ENCODE measurements at regions not wholly inside any gene's neighbourhood (a gene's known extent, or its start where the extent isn't known, plus 50 kb on each side); places are given as distances from the start of the nearest gene placed in this dataset.

- Histone ChIP-seq H3K4me1 (ENCODE audit: control insufficient read depth, insufficient read depth, low read length) (no peaks in the 10 kb centered on the region), H3K36me3 (ENCODE audit: control insufficient read depth in 2 of 2, insufficient read depth in 1 of 2, low read length in 2 of 2) (no peaks in the 10 kb centered on the region), H3K27ac (ENCODE audit: extremely low read depth, low read depth, low read length) (no peak overlapping the region), H3K4me3 (ENCODE audit: low read depth, low read length) (no peak overlapping the region), H3K9me3 (ENCODE audit: control insufficient read depth, insufficient read depth, low read depth, low read length) (no peaks in the 10 kb centered on the region)
- TF ChIP-seq ZNF792 (tag by site-specific recombination; IDR thresholded peaks at IDR 0.05) = no peak
- ChIA-PET CTCF (no interaction called here), POLR2A (no interaction called here)
These were observed 79.8 kb downstream of the C1QL2 start for GRCh38 chr2:119078796-119079195.

DNA sequence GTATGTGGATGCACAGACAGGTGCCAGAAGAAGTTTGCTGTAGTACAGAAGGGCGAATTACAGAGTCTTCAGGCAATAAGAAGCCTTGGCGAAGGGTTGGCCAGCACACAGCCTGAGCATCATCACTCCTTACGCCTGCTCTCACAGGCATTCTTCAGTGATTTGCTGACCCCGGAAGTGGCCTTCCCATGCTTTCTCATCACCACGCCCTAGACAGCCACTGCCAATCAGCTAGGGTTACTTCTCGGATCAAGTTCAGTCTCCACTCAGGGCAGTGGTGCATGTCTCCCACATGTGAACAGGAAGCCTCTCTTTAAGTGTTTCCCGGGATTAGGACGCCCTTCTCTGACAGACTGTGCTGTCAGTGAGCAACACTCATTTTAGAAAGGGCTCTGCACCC is 81.8 kb downstream of the C1QL2 start:
- ChIA-PET CTCF (interaction anchor here (0.8 kb wide), 1 partner anchor 583 kb away, joined by 3 read pairs; no protein-coding TSS in a partner anchor), POLR2A (no interaction called here)
- no peaks in the 10 kb centered on the region for H3K9me3 ChIP-seq (ENCODE audit: control insufficient read depth, insufficient read depth, low read depth, low read length)
- no peaks in the 10 kb centered on the region for H3K4me1 ChIP-seq (ENCODE audit: control insufficient read depth, insufficient read depth, low read length)
- H3K27ac ChIP-seq (ENCODE audit: extremely low read depth, low read depth, low read length) = no peak overlapping the region
- H3K4me3 ChIP-seq (ENCODE audit: low read depth, low read length) = no peak overlapping the region
- H3K36me3 ChIP-seq (ENCODE audit: control insufficient read depth in 2 of 2, insufficient read depth in 1 of 2, low read length in 2 of 2) = no peaks in the 10 kb centered on the region
- TF ChIP-seq PRDM2 (tag by site-specific recombination; IDR thresholded peaks at IDR 0.05; ENCODE audit: borderline replicate concordance) (no peak), KLF1 (tag by site-specific recombination; IDR thresholded peaks at IDR 0.05) (no peak), ZNF473 (tag by site-specific recombination; IDR thresholded peaks at IDR 0.05) (no peak), ZFP37 (tag by site-specific recombination; IDR thresholded peaks at IDR 0.05) (no peak), KLF10 (tag by site-specific recombination; IDR thresholded peaks at IDR 0.05) (no peak), ZNF76 (tag by site-specific recombination; IDR thresholded peaks at IDR 0.05; ENCODE audit: borderline replicate concordance, low read depth) (no peak), ZNF624 (tag by site-specific recombination; IDR thresholded peaks at IDR 0.05) (no peak), SALL2 (tag by site-specific recombination; IDR thresholded peaks at IDR 0.05; ENCODE audit: borderline replicate concordance) (no peak), ZNF174 (tag by site-specific recombination; IDR thresholded peaks at IDR 0.05) (no peak), ZNF416 (tag by site-specific recombination; IDR thresholded peaks at IDR 0.05) (no peak), ZNF132 (tag by site-specific recombination; IDR thresholded peaks at IDR 0.05; ENCODE audit: borderline replicate concordance) (no peak), ZNF660 (tag by site-specific recombination; IDR thresholded peaks at IDR 0.05) (no peak), ZNF350 (tag by site-specific recombination; IDR thresholded peaks at IDR 0.05) (no peak), ZNF26 (tag by site-specific recombination; IDR thresholded peaks at IDR 0.05) (no peak), ZNF785 (tag by site-specific recombination; IDR thresholded peaks at IDR 0.05) (no peak), ZNF112 (tag by site-specific recombination; IDR thresholded peaks at IDR 0.05) (no peak)
- TF ChIP-seq, protein P1, sequence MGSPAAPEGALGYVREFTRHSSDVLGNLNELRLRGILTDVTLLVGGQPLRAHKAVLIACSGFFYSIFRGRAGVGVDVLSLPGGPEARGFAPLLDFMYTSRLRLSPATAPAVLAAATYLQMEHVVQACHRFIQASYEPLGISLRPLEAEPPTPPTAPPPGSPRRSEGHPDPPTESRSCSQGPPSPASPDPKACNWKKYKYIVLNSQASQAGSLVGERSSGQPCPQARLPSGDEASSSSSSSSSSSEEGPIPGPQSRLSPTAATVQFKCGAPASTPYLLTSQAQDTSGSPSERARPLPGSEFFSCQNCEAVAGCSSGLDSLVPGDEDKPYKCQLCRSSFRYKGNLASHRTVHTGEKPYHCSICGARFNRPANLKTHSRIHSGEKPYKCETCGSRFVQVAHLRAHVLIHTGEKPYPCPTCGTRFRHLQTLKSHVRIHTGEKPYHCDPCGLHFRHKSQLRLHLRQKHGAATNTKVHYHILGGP (tag by site-specific recombination; IDR thresholded peaks at IDR 0.05) = no peak

All from HEK293 (cell line).